ENCODE measurements at regions not wholly inside any gene's neighbourhood (a gene's known extent, or its start where the extent isn't known, plus 50 kb on each side); places are given as distances from the start of the nearest gene placed in this dataset.

GRCh38 chr18:53625997-53626599 is 598.4 kb downstream of the MBD2 start:
- no peak for DNase-seq

- no peak for DNase-seq
These were observed 613.5 kb downstream of the MBD2 start for GRCh38 chr18:53610957-53611356.

- DNase-seq = no peak
These were observed 617.7 kb downstream of the MBD2 start for GRCh38 chr18:53606792-53607191.

GRCh38 chr18:53605198-53605597 is 619.3 kb downstream of the MBD2 start:
- DNase-seq = no peak

GRCh38 chr18:53603276-53603675 is 621.2 kb downstream of the MBD2 start:
- no peak for DNase-seq

GRCh38 chr18:53601344-53601743 is 623.1 kb downstream of the MBD2 start:
- DNase-seq = no peak

GRCh38 chr18:53586923-53587322 is 637.5 kb downstream of the MBD2 start:
- DNase-seq = no peak

Data from activated CD4-positive, alpha-beta T cell treated with anti-CD3 and anti-CD28 coated beads, Interleukin-2, amount 50 U/mL, for 1 hour (primary cell).